Stimulated activated CD8-positive, alpha-beta memory T cell treated with anti-CD3 and anti-CD28 coated beads, Interleukin-12 subunit alpha, Interleukin-12 subunit beta, amount 100 ng/mL, for 24 hours (primary cell): ENCODE measurements at regions not wholly inside any gene's neighbourhood (a gene's known extent, or its start where the extent isn't known, plus 50 kb on each side); places are given as distances from the start of the nearest gene placed in this dataset.

Source experiments
- DNase-seq: peaks from one replicate; pipeline ENCODE4 v3.0.0-alpha.2; 2020; ENCODE audit errors: extremely low read depth

DNA sequence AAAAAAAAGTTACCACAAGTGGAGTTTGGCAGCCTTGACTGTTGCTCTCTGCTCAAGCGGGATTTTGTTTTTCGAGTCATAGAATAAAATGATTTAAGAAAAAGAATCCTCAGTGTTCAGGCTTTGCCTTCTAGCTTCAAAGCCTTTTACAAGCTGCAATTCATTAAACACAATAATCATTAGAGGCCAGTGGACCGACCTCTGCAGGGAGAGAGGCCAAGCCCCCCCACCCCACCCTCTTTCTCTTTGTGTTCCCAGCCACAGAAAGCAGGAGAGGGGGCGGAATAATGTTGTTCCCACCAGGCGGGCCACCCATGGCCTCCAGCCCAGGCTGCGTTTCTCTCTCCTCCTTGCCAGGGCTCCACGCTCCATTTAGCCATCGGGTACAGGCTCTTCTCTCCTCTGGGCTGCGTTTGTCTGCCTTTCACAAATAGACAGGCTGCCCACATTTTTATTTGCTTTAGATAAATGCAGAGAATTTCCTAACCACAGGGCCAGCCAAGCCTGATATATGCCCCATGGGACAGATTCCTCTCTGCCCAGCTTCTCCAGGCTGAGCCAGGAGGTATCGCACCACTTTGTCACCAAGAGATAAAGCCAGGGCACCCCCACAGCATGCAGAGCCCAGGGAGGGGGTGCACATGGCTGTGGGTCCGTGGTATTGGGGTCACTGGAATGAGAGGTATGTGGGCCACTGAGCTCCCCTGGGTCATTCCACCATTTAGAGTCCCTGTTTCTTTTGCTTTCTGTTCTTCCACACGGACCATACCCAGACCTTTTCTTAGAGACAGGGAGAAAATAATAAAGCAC lies 318.8 kb downstream of the PIK3R1 start:
- DNase-seq, result no peak

DNA sequence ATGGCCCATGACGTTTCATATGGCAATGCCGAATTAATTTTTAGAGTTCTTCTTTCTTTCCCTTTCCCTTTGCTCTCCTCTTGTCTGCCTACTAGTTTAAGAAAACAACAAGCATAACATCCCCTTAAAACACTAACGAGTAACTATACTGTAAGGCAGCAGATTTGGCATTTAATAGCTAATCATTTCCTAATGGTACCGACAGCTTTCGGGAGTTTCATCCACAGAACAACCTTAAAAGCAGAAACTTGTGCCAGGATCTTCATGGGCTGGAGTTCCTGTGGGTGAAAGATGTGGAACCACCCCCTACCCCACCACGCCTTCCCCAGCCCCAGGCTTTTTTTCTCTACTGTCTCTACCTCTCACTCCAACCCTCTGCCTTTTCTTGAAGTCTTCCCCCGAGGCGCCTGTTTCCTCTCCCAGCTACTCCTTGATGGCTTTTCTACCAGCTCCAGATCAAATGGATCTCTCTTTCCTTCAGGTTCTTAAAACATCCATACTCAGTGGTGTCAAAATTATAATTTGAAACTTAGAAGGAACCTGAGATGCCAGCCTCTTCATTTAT lies 319.5 kb downstream of the PIK3R1 start:
- no peak for DNase-seq

DNA sequence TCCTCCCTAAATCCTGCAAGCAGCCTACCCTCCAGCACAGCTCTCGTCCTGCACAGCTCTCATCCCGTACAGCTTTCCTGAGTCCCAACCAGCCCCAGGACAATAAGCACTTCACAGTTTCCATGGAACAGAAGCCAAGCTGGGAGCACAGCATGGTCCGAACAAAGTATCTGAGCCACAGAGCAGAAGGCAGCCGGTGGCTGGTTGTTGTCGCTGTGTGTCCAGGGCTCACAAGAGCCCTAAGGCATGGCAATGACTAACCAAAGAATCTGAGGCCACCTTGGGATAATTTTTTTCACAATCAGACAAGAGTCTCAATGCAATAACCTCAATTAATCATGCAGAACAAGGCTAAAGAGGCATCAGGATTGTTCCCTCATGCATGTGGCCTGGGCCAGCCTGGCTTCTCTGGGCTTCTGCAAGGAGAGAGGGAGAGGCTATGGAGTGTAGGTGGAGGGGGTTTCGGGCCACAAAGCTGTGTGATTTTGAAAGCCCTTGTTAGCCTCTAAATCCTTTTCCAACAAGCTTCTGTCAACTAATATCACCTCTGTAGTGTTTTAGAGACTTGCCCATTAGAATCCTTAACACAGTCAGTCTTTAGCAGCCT lies 323.4 kb downstream of the PIK3R1 start:
- DNase-seq, result no peak

DNA sequence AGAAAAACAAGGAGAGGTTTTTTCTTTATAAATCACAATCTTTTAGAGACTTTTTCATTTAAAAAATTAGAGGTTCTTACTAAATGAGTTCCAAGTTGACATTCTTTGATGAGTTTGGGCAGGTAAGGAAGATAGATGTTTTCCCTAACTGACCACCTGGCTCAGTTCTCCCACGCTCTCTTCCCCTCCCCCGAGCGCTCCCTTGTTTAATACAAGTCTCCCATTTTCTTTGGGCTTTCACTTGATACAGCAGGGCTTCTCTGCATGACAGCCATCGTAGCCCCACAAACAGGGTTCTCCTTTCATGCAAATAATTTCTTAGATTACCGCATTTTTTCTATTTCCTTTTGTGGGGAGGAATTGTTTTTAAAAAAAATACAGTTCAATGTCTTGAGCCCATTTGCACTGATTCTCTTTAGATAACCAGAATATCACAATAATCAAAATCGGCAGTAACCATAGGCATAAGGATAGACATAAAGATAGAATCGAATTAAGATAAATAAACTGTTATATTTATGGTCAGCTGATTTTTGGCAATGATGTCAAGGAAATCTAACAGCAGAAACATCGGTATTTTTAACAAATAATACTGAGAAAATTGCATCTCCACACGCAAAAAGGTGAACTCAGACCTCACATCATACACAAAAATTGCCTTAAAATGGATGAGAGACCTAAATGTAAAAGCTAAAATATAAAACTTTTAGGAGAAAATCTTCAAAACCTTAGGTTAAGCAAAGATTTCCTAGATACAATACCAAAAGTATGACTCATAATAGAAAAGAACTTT lies 325.4 kb downstream of the PIK3R1 start:
- DNase-seq, result no peak

DNA sequence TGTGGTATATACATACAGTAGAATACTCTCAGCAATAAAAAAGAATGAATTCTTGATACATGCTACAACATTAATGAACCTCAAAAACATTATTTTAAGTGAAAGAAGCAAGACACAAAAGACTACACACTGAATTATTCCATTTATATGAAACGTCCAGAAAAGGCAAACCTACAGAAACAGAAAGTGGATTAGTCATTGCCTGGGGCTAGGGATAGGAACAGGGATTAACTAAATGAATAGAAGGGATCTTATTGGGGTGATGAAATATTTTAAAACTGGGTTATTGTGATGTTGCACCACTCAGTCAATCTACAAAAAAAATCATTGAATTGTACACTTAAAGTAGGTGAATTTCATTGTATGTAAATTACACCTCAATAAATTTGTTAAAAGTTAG lies 326.7 kb downstream of the PIK3R1 start:
- DNase-seq, result no peak

DNA sequence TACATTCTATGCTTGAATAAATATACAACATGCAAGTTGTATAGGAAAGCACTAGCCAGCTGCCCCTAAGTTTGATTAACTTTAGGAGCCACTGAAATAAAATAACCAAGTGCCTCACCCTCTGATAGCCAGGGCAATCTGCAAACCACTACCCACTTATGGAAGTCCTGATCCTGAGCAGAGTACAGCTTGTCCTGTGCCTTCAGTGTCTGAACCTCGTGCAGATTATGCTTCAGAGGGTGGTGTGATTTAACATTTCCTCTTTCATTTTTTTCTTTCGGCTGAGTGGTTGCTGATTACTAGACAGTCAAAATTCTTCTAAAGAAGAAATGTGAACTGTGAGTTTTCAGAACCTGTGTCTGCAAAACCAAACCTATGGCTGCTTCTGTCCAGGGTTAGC lies 327.7 kb downstream of the PIK3R1 start:
- no peak for DNase-seq

DNA sequence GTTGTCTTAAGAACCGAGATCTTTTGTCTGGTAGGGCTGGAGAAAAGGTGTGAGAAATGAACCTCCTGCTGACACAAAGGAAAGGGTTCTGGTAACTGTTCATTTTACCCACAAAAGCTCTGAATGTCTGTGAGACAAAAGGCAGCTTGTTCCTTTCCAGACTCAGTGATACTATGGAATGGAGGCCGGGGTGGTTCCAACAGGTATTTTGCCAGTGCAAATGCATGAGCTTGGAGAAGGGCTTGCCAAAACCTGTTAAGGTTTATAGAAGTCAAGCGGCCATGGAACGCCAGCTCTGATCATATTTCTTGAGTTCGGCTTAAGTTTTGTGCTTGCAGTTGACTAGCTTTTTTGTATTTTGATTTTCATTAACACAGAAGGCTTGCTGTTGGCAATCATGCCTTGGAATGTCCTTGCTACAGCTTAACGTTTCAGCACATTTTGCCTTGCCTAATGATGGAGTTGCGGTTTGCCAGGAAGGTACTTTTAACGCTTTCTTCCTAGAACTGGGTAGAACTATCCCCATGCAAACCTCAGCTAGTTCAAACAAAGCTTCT lies 328.6 kb downstream of the PIK3R1 start:
- no peak for DNase-seq

DNA sequence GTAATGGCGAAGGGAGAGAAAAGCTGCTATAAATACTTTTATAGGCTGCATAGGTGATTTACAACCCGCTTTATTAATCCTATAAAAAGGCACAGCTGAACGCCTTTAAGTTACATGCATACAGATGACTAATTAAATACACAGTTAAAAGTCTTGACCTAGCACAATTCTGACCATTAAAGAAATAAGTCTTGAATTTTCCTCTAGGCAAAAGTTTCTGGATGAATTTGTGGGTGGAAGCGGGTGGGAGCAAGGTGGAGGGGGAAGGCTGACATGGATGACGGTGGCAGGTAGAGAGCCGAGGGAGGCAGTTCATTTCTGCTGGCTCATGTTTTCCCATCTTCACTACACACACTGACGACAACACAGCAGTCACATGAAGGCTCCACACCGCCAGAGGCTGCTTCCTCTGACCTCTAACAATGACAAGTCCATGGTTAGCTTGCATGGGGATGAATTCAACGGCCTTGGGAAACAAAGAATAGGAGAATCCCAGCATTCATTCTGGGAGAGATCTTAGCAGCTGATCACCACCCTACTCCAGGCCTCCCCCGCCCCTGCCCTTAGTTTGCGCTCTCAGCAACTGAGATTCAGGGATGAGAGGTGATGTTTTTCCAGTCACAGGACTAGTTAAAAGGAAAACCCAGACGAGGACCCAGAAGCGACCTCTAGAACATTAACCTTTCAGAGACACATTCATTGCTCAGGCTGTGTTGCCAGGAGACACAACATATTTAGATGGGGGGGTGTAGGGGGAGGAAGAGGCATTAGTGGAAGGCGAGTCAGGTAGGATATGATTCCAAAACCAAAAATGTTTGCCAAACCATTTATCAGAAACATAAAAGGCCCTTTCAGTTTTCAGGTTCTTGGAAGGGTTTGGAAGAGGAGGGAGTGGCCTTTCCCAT lies 329.3 kb downstream of the PIK3R1 start:
- no peak for DNase-seq

DNA sequence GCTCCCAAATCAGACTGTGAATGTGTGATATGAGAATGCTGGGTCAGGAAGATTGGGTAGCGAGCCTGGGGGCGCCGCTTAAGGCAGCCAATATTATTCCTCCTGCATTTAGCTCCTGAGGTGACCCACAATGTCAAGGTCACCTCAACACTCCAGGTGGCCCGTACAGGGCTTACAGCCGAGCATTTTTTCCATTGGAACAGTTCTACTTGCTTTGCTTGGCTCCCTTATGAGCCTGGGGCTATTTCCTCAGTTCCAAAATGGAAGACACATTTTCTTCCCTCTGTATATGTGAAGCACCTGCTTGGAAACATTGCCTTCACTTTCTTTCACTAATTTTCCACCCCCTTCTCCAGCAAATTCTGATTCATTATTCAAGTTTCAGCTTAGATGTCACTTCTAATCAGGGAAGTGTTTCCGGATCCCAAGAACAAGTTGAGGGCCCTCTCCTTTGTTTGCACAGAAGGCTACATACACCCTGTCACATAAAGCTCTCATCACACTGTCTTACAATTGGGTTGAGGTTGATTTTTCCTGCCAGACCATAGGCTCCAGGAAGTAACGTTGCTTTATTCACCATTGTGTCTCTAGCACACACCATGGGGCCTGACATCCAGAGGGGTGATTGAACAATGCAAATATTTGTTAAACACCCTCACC lies 330.2 kb downstream of the PIK3R1 start:
- DNase-seq, result no peak

DNA sequence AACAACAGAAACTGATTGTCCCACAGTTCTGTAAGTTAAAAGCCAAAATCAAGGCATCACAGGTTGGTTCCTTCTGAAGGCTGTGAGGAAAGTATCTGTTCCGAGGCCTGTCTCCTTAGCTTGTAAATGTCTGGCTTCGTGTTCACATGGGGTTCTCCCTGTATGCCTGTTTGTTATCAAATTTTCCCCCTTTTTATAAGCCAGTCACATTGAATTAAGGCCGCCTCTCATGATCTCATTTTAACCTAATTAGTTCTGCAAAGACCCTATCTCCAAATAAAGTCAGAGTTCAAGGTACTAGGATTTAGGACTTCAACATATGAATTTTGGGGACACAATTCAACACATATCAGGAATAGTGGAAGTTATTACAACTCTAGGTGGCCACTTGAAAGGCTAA lies 331.5 kb downstream of the PIK3R1 start:
- no peak for DNase-seq

DNA sequence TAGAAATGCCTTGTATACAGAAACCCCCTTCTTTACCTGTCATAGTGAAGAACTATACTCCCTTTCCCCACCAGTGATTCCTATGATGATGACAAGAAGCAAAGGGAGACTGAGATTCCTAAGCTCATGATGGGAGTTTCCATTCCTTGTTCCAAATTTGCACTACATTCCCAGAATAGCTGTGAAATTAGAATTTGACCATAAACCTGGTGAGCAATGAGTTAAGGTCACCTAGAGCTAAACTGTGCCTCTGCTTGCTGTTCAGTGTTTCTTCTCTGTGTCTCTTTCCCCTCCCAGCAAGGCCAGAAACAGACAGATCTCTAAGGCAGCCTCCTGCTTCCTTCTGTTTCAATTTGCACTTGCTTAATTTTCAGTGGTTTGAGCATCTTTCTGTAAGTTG lies 332.1 kb downstream of the PIK3R1 start:
- no peak for DNase-seq

DNA sequence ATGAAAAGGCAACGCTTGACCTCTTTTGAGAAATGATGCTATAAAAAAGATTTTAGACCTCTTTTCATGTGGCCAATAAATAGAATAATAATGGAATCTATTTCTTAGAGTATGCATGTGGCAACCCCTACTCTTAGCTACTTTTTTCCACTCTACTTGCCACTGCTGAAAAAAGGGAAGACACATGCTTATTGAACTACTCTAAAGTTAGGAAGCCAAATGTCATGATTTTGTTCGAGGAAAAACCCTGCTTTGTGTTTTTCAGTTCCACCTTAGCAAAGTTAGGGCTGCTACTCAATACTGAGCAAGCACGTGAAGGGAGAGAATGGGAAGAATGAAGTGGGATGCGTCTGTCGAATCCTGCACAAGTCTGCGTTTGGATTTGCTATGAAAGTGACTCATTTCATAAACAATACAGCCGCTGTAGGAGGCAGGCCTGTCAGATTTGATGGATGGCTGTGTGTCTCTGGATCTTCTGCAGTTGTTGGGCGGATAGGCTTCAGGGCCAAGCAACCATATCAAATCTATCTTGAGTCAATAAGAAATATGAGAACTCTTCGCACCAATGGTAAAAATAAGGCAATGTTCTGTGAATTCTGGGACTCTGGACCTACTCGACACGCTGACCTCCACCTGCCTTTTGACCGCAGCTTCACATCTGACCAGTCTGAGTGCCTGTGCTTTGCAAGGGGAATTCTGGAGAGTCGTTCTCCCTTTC lies 333.6 kb downstream of the PIK3R1 start:
- no peak for DNase-seq

DNA sequence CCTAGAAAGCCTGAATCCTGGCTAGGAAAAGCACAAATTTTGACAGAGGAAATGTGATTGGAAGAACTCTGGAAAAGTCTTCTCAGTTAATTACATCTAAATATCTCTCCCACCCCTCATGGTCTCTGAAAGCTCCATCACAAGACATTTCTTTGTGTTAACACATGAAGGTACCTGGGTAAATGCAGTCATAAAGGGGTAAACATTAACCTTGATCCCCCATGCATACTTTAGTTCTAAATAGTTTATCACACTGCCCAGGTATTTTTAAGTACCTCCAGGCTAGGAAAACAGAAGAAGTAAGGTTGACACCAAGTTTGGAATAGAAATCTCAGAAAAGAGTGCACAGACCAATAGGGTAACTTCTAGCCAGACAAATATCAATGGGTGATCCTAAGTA lies 334.5 kb downstream of the PIK3R1 start:
- DNase-seq, result no peak

DNA sequence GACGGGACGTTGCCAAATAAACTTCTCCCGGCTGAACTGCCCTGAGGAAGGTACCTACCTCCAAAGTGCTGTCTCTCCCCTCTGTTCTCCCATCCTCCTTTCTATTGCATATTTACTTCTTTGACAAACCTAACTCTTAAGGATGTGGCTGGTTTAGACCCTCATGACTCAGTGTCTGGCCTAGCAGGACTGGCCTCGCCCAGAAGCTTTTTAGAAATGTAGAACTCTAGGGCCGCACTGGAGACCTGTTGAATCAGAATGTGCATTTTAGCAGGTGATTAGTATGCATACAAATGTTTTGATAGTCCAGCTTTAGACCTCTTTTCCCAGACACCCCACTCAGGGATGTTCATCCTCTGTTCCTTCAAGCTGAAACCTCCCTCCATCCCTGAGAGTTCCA lies 335.9 kb downstream of the PIK3R1 start:
- DNase-seq, result no peak

DNA sequence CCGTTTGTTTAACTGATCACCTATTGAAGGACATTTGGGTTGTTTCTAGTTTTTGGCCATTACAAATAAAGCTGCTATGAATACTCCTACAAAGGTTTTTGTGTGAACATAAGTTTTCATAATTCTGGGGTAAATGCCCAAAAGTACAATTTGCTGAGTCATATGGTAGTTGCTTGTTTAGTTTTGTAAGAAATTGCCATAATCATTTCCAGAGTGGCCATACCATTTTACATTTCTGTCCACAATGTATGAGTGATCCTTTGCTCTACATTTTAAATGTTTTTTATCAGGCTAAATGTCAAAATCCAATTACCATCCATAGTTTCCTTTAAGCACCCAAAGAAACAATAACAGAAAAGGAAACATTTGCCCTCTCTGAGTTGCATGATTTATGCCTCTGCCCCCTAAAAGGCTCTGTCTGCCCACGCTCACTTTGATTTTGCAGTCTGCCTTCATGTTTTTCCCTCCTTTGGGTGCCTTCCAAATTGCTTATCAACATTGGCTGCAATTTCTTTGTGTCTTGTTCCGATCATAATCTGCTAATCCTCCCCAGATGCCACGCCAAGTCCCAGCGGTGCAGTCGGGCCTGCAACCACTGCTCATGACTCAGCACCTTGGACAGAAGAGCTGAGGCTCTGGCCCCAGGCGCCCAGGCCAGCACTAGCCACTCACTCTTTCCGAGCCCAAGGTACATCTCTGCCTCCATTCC lies 339.2 kb downstream of the PIK3R1 start:
- DNase-seq, result no peak

DNA sequence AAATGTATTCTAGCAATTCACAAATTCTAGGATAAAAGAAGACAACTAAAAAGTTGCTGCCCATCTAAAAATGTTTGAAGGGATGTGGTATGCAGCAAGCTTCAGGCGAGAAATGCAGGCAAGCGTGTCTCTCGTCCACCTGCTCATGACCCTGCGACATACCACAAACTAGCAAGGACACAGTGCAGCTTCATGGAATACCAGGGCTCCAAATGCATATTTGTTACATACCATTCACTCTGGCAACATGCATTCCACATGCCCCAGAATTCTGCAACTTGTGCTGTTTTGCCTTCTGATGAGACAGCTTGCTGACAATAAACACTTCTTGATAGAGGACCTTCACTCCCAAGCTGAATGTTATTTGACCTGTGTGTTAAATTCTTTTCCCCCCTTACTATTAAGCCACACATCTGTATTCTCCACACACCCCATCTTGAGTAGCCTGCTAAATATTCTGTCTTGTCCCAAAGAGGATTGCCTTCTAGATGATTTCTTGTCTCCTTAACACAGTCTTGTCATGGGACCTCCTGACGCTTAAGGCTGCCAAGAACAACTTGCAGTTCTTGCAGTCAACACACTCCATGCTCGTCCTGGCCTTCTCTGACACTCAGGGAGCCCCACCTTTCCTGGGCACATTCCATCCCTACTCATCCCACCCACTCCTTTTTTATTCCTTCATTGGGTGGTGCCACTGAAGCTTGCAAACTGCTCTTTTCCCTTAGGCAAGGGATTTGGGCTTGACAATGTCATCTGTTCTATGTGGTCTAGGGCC lies 340.5 kb downstream of the PIK3R1 start:
- no peak for DNase-seq

DNA sequence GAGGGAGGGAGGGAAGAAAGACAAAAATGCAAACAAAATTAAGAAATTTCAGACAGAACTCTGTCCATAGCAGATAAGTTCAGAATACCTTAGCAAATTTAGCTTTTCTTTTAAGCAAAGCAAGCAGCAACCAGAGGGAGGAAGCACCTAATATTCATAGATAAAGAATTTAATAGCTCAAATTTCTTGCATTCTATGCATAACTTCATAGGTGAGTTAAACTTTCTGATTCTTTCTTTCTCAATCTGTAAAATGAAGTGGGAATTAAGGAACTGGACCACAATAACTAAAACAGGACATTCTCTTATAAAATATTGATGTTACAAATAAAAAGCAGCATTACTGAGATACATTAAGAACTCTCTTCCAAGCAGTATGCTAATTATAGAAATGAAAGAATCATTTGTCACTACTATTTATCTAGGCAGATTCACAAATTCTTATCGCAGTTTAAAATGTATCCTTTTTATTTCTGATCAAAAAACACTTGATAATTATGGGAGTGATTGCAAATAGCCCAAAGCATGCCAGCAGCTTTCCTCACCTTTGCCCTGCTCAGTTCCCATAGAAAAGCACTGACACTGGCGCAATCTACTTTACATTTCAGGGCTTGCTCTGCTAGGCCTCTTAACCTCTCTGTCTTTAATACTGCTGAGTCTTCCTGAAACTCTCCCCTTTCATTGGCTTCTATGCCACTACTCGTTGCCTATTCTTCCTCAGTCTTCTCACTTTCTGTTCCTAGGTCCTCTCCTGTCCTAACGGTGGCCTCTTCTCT lies 341.8 kb downstream of the PIK3R1 start:
- DNase-seq, result no peak

DNA sequence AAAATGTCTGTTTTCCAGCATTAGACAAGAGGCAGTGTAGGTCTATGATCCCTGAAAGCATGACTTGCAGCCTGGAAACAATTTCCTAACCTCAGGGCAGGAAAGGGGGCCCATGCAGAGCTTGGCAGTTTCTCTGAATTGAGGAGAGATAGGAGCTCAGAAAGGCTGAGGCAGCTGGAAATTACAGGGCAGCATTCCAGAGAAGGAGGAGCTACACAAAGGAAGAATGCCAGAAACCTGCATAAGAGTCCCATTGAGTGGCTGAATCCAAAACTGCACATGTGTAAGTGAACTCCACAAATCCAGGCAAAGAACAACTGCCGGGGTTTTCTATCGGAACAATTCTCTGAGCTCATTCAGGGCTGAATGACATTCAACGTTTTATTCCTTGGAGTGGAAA lies 346.8 kb downstream of the PIK3R1 start:
- no peak for DNase-seq
